ENCODE measurements at regions not wholly inside any gene's neighbourhood (a gene's known extent, or its start where the extent isn't known, plus 50 kb on each side); places are given as distances from the start of the nearest gene placed in this dataset.

GRCh38 chr6:6915813-6916547 lies 191.8 kb upstream of the RREB1 start (continued):
- TF ChIP-seq RXRA (IDR thresholded peaks at IDR 0.05; ENCODE audit: borderline replicate concordance, low read depth) (no peak), EZH2phosphoT487 (IDR thresholded peaks at IDR 0.05; ENCODE audit: borderline replicate concordance, low read depth) (no peak)

GRCh38 chr6:6916598-6916997 lies 191.2 kb upstream of the RREB1 start:
- Histone ChIP-seq H3K79me2 (ENCODE audit: insufficient read depth) (no peaks in the 10 kb centered on the region), H3K4me1 (ENCODE audit: control insufficient read depth in 1 of 2, insufficient read depth in 2 of 2, low read depth in 1 of 2, low read length in 1 of 2) (no peaks in the 10 kb centered on the region), H3K9ac (no peak overlapping the region), H3F3A (replicated peaks; ENCODE audit: insufficient read depth) (no peaks in the 10 kb centered on the region), H3K4me3 (ENCODE audit: low read depth in 2 of 2, low read length in 1 of 2) (no peak overlapping the region), H3K9me3 (no peaks in the 10 kb centered on the region), H2AFZ (ENCODE audit: low read depth) (no peak overlapping the region), H3K27ac (ENCODE audit: low read depth in 2 of 2, low read length in 1 of 2) (no peak overlapping the region), H3K27me3 (ENCODE audit: insufficient read depth) (no peaks in the 10 kb centered on the region), H3K9me2 (no peaks in the 10 kb centered on the region), H3K4me2 (no peak overlapping the region), H3K36me3 (replicated peaks in 1 of 2; ENCODE audit: control insufficient read depth in 1 of 2, insufficient read depth in 2 of 2, low read length in 1 of 2) (no peaks in the 10 kb centered on the region), H4K20me1 (ENCODE audit: insufficient read depth) (no peaks in the 10 kb centered on the region)
- ChIA-PET CTCF (no interaction called here), POLR2A (no interaction called here)
- no peak for TF ChIP-seq TAF1 (IDR thresholded peaks at IDR 0.05; ENCODE audit: borderline replicate concordance, low read depth, low read length)
- no peak for TF ChIP-seq FOXM1 (IDR thresholded peaks at IDR 0.05; ENCODE audit: low read depth)
- TF ChIP-seq MAX (IDR thresholded peaks at IDR 0.05; ENCODE audit: low read depth), result no peak
- 5% methylated on average over 4 of the region's 6 CpGs for WGBS (ENCODE audit: low lambda C conversion rate)
- DNase-seq, result no peak

GRCh38 chr6:6918216-6918983 lies 189.4 kb upstream of the RREB1 start:
- no peak for TF ChIP-seq SMC3 (IDR thresholded peaks at IDR 0.05; ENCODE audit: low read depth, low read length)
- TF ChIP-seq MEF2A (IDR thresholded peaks at IDR 0.05; ENCODE audit: borderline replicate concordance, low read depth), result no peak
- no peak for TF ChIP-seq EZH2phosphoT487 (IDR thresholded peaks at IDR 0.05; ENCODE audit: borderline replicate concordance, low read depth)
- no peak for TF ChIP-seq RCOR1 (IDR thresholded peaks at IDR 0.05; ENCODE audit: low read length)
- ChIA-PET CTCF (no interaction called here), POLR2A (no interaction called here)
- Histone ChIP-seq H3K79me2 (ENCODE audit: insufficient read depth) (no peaks in the 10 kb centered on the region), H3K36me3 (replicated peaks in 1 of 2; ENCODE audit: control insufficient read depth in 1 of 2, insufficient read depth in 2 of 2, low read length in 1 of 2) (no peaks in the 10 kb centered on the region), H4K20me1 (ENCODE audit: insufficient read depth) (no peaks in the 10 kb centered on the region), H3K27ac (ENCODE audit: low read depth in 2 of 2, low read length in 1 of 2) (no peak overlapping the region), H3F3A (replicated peaks; ENCODE audit: insufficient read depth) (no peaks in the 10 kb centered on the region), H3K9me2 (no peaks in the 10 kb centered on the region), H3K9me3 (no peaks in the 10 kb centered on the region), H2AFZ (ENCODE audit: low read depth) (no peak overlapping the region), H3K9ac (no peak overlapping the region), H3K4me3 (ENCODE audit: low read depth in 2 of 2, low read length in 1 of 2) (no peak overlapping the region), H3K27me3 (ENCODE audit: insufficient read depth) (no peaks in the 10 kb centered on the region), H3K4me2 (no peak overlapping the region), H3K4me1 (ENCODE audit: control insufficient read depth in 1 of 2, insufficient read depth in 2 of 2, low read depth in 1 of 2, low read length in 1 of 2) (no peaks in the 10 kb centered on the region)
- no peak for DNase-seq
- 28% methylated on average over 12 of the region's 12 CpGs for WGBS (ENCODE audit: low lambda C conversion rate)

Data from SK-N-SH (cell line).